Epidermal melanocyte (primary cell): ENCODE measurements at regions not wholly inside any gene's neighbourhood (a gene's known extent, or its start where the extent isn't known, plus 50 kb on each side); places are given as distances from the start of the nearest gene placed in this dataset.

Experiments
- DNase-seq: peaks from one replicate; pipeline ENCODE4 v3.0.0; 2011; ENCODE audit warnings: low spot score; ENCODE audit not compliant: insufficient read length

DNA sequence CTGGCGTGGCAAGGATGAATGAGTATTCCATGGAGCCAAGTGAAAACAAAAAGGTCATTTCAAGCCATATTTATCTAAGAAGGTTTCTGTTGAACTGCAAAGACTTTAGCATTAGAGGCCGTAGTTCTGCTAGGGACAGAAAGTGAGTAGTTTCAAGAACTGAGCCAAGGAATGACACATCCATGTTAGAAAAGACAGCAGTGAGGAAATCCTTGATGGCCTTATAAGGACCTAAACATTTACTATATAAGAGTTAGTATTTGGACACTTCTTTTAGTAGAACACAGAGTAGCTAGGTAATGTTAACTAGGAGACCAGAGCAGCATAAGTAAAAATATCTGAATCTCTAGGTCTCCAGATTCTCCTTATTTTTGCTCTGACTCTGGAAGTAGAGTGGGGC, 329.8 kb upstream of the SEMA3D start:
- no peak for DNase-seq

DNA sequence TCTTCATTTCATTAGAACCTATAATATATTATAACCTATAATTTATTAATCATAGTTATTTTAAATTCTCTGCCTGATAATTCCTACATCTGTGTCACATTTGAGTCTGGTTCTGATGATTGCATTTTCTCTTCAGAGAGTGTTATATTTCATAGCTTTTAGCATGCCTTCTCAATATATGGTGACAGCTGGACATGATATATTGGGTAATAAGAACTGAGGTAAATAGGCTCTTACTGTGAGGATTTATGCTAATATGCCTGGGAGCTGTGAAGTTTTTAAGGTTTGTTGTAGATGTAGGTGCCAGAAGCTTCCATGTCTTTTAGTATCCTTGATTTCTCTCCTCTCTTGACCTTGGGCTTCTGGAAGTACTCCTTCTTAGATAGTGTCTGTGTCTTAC, 325.9 kb upstream of the SEMA3D start:
- no peak for DNase-seq

DNA sequence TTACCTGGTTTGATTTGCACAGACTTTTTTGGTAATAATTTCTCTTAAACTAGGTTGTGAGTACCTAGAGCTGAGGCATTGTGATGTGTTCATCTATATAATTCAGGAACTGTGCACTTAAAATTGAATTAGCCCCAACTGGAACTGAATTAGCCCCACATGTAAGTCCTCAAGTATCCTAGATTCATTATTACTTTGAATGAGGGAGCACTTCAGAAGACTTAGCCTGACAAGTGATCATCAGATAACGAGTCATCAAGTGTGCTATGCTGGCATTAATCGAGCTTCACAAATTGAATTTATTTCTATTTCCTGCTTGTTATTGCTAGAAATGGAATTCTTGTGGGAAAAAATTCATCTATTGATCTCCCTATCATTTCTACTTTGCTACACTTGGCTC, 323.4 kb upstream of the SEMA3D start:
- DNase-seq = no peak

DNA sequence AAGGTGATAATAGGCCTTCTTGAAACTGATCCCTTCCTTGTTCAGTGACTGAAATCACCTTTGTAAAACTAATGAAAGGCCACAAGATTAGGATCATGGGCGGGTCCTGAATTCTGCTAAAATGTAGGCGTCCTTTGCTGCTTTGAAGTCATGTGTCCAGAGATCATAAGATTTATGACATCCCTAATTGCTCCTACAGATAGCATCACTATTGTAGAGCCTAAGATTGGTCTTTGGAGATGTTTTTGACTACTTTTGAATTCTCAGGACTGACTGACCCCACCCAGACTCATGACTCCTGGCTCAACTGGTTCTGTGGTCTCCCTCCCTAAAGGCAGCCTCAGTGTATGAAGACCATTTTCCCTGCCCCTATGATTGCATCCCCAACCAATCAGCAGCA, 322.6 kb upstream of the SEMA3D start:
- no peak for DNase-seq

DNA sequence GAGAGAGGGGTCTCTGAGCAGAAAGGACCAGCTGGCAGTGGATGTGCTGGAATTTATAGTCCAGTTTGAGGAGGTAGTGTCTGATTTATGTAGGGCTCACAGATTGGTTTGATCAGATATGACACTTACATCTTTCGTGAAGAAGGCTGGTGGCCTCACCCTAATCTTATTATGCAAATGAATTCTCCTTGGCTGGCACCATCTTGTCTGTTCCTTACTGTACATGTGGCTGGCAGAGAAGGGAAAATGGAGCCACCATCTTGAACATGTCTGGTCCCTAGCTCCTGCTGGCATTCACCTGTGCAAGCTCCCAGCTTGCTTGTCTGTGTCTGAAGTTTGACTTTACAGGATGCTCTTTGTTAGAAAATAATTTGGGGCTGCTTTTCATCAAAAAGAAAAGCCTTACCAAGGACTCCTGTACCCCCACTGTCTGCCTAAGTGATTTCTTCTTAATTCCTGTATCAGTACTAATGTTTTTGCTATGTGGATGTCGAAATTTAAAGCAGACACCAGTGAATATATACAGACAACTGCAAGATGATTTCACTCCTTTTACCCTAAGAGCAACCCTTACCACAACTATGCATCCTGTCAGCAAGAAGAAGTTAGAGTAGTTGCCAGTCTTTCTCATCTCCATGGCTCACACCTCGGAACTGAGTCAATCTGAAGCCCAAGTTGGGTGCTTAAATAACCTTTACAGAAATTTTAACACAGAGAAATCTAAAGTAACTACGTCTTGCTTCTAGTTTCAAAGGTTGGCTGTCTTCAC, 322.0 kb upstream of the SEMA3D start:
- peak; percentile 44 for DNase-seq

DNA sequence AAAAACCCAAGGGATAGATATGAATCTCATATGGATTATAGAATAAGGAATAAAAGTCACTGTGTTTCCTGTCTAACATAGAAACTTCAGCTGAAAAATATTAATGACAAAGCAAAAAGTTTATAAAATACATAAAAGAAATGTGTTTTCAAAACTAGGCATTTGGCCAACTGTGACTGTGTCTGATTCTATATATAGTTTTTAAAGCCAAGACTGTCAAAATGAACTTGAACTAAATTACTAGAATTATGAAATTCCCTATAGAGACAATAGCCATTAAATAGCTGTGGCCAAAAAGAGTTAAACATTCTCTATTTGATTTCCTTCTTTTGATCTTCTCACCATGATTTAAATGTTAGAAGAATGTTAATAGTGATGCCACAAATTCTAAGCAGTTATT, 311.2 kb upstream of the SEMA3D start:
- no peak for DNase-seq

DNA sequence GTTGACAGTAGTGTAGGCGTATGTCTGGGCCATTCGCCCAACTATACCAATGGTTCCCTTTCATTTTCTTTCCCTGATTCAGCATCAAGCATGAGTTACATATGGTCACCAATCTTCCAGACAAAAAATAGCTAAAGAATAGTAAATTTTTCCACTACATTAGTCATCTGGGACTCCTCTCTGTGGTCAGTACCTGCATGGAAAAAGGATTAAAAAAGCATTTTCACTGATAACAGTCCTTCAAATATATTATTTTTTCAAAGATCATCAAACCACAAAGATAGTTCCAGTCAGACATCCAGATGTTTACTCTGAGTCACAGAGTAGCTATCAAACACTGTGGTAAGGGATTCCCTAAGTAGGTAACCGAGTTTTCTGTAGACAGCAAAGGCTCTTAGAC, 302.6 kb upstream of the SEMA3D start:
- DNase-seq = no peak

DNA sequence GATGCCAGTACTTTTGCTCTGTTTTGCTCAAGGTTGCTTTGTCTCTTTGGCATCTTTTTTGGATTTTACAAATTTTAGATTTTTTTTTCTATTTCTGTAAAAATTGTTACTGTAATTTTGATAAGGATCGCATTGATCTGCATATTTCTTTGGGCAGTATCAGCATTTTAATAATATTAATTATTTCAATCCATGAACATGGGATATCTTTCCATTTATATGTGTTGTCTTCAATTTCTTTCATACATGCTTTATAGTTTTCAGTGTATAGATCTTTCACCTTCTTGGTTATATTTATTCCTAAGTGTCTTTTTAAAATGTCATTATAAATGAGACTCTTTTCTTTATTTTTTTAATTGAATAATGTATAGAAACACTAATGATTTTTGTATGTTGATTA, 301.6 kb upstream of the SEMA3D start:
- no peak for DNase-seq

DNA sequence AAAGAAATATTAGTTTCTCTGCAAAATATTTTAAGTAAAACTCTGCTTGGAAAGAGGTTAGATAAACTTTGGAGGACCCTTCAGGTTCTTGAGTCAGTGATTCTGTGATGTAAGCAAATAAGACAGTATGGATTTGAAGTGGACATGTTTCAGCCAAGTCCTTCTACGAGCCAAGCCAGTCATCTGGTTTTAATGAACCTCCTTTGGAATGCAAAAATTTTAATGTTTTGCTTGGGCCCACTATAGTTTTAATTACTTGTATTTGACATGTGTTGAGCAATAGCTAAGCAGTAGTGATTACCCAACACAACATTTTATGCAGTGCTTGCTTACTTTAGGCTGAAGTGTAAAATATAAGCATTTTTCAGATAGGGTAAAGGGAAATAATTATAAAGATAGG, 296.3 kb upstream of the SEMA3D start:
- DNase-seq = no peak

DNA sequence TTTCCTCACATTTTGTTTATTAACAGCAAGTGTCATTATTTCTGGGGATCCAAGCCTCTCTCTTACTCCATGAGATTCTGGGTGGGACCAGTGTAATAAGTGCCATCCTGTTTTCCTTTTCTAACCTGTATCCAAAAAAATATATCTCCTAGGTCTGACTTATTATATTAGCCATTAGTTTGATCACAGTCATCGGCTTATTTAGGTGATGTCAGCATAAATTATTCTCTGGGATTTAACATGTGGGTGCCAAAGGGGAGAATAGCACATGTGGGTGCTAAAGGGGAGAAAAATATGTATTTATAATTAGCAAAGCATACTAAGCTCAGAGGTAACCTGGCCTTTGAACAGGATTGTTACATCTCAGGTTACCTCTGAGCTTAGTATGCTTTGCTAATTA, 293.8 kb upstream of the SEMA3D start:
- DNase-seq = no peak

DNA sequence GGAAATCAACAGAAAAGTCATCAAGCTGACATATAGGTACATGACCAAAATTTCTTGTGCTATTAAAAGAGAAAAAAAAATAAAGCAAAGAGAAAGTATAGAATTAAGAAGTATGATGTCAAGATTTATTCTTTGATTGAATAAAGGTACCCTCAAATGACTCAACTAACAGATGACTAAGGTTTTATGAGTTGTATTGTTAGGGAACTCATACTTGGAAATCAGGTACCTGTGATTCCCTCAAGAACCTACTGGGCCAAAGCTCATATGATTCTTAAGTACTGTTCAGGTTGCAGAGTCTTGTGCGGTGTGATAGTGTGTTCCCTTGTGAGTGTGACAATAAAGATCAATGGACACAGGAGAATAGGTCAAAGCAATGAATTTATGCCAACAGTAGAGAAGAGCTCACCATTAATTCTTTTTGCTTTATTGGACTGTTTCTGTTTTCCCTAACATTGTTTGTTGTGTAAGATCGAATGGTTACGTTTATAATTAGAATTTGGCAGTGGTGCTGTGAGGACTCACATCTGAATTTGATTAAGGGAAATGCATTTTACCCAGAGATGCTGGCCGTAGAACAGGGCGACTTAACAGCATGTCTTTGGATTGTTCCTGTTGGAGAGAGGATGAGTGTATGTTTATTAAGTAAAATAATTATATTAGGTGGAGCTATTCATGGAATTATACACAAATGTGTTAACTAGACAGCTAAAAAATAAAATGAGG, 293.2 kb upstream of the SEMA3D start:
- peak; percentile 28 for DNase-seq

DNA sequence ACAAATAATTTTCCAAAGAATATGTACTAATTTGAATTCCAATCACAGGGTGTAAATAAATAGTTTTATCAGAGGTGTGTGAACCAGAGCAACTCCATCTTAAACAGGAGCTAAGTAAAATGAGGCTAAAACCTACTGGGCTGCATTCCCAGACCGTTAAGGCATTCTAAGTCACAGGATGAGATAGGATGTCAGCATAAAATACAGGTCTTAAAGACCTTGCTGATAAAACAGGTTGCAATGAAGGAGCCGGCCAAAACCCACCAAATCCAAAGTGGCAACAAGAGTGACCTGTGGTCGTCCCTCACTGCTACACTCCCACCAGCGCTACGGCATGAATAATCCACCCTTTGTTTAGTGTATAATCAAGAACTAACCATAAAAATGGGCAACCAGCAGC, 291.7 kb upstream of the SEMA3D start:
- no peak for DNase-seq

DNA sequence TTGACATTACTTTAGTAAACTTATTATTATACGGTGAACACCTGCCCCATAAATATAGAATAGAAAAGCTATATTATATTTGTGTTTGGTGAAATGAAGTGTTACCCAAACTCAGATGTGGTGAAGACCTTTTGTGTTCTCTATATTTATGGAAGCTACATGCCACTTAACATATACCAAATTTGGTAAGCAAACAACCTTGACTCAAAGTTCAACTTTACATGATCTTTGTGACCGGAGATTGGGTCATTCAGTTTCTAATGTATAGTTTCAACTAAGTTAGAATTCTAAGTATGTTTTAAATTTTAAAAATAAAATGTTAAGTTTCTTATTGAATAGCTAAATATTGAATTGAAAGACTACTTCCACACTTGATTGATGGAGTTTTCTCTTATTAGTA, 288.6 kb upstream of the SEMA3D start:
- DNase-seq = no peak

DNA sequence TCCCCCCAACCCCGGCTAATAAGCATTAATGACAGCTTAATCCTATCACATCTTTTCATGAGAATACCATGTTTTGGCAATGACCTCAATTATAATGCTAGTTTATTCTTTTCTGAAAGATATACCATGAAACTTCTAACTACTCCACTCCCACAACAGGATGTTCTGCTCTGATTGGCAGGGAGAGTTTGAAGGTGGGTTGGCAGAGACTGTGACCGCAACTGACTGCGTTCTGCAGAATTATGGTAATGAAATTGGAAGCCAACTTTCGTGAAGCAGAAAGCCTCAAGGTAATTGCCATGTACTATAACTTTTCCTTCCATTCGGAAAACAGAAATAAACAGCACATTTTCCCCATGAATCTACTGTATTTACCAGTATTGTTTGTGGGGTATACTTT, 288.2 kb upstream of the SEMA3D start:
- DNase-seq = no peak

DNA sequence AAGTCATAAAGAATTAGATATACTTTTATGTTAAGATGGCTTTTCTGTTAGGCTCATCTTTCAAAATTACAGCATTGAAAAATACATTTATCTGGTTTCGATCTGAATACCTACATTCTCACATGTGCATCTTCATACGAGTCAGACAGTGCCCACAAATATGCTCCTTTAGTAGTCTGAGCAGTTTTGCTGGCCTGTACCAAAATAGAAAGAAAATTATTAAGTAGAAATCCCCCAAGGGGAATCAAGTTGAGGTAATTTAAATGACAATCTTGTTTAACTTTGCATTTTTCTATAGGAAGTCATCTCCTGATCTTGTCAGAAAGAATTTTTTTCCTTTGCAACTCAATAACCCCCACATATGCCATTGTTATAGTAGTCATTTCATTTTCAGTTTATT, 287.4 kb upstream of the SEMA3D start:
- DNase-seq = no peak

DNA sequence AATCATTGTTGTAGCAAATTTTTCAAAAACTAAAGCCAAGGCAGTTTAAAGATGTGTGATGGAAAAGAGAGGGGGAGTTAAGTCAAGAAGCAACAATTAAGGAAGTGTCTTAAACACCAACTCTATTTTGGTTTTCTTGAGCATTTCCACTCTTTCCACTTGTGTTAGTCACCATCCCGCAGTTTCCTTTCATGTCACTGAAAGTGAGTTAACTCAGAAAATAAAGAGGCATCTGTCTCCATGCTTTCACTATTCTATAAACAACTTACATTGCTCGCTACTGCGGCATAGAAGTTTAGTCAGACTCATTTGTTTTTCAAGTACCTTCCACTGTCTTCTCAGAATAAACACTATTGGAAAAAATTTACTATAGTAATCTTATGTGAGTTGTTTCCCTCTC, 284.9 kb upstream of the SEMA3D start:
- DNase-seq = no peak

DNA sequence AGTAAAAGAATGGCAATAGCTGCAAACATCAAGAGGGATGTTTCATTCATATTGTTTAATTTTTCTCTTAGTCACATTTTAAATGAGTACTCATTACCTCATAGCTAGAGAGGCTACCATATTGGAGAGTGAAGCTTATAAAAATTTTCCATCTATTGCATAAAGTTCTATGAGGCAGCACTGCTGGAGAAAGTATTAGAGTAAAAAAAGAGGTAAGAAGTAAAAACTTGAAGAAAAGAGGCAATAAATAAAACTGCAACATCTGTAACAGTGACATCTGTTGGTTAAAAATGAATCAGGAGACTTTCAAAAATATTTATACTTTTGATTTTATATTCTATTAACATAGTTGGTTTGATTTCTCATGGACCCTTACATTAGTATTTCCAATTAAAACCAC, 284.5 kb upstream of the SEMA3D start:
- no peak for DNase-seq

DNA sequence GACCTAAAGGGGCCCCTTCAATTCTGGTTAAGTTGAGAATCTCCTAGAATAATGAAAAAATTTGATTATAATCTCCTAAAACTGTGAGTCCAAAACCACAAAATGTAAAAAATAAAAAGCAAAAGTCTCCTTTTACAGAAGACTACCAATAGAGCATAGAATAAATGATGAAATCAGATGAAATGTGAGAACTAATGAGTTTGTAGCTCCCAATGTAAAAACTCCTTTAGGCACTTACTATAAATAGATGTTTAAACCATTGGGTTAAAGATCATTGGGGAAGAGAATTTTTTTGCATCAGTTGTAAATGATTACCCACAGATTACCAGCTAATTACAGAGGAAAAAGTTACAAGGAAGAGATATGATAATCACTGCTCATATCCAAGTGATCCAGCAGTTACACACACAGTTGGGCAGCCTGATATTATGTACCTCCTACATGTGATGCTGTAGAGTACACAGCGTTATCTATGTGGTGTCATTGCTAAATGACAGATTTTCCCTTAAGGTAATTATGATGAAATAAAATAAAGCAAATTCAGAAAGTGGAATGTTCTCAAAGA, 282.7 kb upstream of the SEMA3D start:
- DNase-seq = no peak

DNA sequence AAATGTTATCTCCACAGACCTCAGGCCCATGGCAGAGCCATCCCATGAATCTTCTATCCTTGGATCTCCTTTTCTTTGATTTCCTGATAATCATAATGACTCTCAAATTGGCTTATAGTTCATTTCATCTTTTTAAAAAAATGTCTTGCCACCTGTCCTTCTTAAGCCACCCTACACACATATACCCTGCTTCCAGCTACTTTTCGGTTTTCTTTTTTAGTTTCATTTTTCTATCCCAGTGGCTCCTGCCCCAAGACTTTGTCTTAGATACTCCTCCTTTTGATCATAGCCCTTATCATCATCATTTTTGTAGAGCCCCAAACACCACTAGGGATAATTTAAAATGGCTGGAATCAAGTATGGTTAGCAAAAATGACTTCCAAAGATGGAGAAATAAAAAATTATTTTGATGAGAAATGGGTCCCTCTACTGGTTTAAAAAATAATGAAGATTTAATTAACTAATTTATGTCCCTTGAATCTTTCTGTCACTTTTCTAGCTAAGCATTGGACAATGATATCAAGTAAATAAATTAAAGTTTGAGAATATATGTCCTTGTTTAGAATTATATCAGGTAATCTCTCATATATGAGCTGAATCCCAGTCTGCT, 277.3 kb upstream of the SEMA3D start:
- no peak for DNase-seq

DNA sequence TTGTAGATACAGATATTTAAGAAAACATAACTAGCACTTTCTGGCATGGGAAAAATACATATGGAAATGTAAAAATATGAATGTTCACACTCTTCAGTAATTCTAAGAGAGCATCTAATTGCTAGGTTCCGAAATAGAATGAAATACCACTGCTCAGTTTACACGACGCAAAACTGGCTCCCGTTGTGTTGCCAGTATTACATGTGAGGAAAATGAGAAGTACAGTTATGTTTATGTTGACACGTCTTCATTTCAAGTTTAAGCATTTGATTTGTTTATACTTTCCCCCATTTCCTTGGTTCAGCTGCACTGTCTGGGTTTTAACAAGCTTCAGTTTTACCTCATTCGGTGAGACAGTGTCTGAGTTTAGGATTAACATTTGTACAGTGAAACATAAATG, 275.8 kb upstream of the SEMA3D start:
- no peak for DNase-seq

DNA sequence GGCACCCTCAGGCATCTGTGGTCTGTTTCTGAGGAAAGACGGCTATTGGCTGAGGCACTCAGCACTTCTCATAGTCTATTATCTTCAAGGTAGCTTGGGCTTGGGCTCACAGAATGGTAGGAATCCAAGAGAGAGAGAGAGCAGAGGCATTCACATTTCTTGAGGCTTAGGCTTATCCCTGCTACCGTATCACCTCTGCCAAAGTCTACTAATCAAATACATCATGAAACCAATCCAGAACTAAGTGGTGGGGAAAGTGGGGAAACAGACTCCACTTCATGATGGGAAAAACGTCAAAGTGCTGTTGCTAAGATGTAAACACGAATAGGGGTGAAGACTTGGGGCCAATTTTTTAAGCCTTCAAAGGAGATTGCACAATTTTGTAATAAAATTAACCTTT, 271.1 kb upstream of the SEMA3D start:
- DNase-seq = no peak

DNA sequence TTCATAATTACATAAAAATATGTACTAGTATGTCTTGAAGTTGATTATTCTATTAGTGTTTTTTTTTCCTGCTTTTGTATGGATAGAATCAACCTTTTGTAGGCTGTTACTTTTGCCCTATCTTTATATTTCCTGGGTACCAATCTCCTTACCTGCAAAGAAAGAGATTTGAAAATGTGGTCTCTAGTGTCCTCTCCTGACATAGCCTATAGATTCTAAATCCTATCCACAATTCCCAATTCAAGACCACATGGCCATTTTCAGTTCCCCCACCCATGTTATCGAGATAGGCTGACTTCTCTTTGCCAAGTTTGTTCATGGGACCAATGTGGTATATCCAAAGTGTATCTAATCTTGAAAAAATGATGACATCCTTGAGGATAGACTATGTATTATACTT, 269.4 kb upstream of the SEMA3D start:
- DNase-seq = no peak

DNA sequence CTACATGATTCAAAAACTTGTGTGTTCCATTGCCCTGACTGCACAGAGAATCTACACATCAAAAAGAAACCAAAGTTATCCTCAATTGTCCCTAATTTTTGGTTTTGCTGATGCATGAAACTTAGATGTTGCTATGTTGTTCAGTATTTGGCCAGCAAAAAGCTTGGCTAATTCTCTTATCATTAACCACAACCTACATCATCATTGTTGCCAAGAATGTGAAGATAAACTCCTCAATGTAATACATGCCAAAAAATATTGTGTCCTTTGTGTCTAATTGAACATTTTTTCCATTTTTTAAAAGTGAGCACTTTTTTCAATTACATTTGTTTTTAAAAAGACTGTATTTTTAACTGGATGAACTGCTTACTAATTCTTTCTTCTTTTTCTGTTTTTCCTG, 268.0 kb upstream of the SEMA3D start:
- DNase-seq = no peak
